Calu3 (cell line): ENCODE measurements at regions not wholly inside any gene's neighbourhood (a gene's known extent, or its start where the extent isn't known, plus 50 kb on each side); places are given as distances from the start of the nearest gene placed in this dataset.
"Not testable (repeated sequence)": the region's sequence is repeated elsewhere in the genome, so short reads cannot be mapped to it uniquely, and the experiment has no call there.

Experiments
- BruUV-seq: library from RNA; stranded (reverse); fragments of 400-500 nt; replicated peaks from 2 replicates; lab custom pipeline; 2021; lab: Mats Ljungman, UMichigan
- CTCF ChIA-PET: fragments of 300-600 bp; sonication (Branson Sonifier 250); formaldehyde crosslinking; loops from one replicate; lab custom pipeline; 2022; ENCODE audit warnings: antibody characterized with exemption; lab: Charles Lee
- DNase-seq: peaks from one replicate; pipeline ENCODE4 v3.0.0; 2022
- H3K27ac Mint-ChIP-seq: one replicate; pipeline ENCODE4 v1.8.0; 2022; ENCODE audit warnings: mixed read lengths; ENCODE audit not compliant: unreplicated experiment
- H3K27me3 Mint-ChIP-seq: one replicate; pipeline ENCODE4 v1.8.0; 2022; ENCODE audit warnings: mixed read lengths; ENCODE audit not compliant: unreplicated experiment
- H3K36me3 Mint-ChIP-seq: one replicate; pipeline ENCODE4 v1.8.0; 2022; ENCODE audit warnings: mild to moderate bottlenecking, moderate library complexity, mixed read lengths; ENCODE audit not compliant: insufficient read depth, unreplicated experiment
- H3K4me1 Mint-ChIP-seq: one replicate; pipeline ENCODE4 v1.8.0; 2022; ENCODE audit warnings: mild to moderate bottlenecking, low read depth, mixed read lengths; ENCODE audit not compliant: unreplicated experiment
- H3K4me3 Mint-ChIP-seq: one replicate; pipeline ENCODE4 v1.8.0; 2022; ENCODE audit warnings: mild to moderate bottlenecking, low read depth, moderate library complexity, mixed read lengths; ENCODE audit not compliant: unreplicated experiment
- H3K9me3 Mint-ChIP-seq: one replicate; pipeline ENCODE4 v1.8.0; 2022; ENCODE audit warnings: low read depth, mixed read lengths; ENCODE audit not compliant: unreplicated experiment
- CTCF ChIP-seq: fragments of 200-600 bp; IDR thresholded peaks from one replicate; pipeline ENCODE4 v1.8.0; 2022; ENCODE audit warnings: antibody characterized with exemption; ENCODE audit not compliant: unreplicated experiment
- intact Hi-C: fragments of 100-400 bp; cut with micrococcal nuclease; formaldehyde crosslinking; loops from one replicate; pipeline ENCODE4 v1.10.0; 2022; ENCODE audit not compliant: unreplicated experiment

GRCh38 chr9:2536511-2536910 lies 85.1 kb upstream of the VLDLR start:
- CTCF ChIA-PET, result no interaction called here

GRCh38 chr9:2545881-2546490 lies 75.6 kb upstream of the VLDLR start:
- H3K9me3 Mint-ChIP-seq, result peaks cover 2% of the 10 kb centered on the region
- no peaks in the 10 kb centered on the region for H3K36me3 Mint-ChIP-seq
- TF ChIP-seq CTCF, result no peak
- H3K27me3 Mint-ChIP-seq, result no peaks in the 10 kb centered on the region
- peaks cover 7% of the 10 kb centered on the region for H3K4me1 Mint-ChIP-seq
- intact Hi-C loops, result no loop called here
- DNase-seq, result no peak
- H3K27ac Mint-ChIP-seq, result no peak overlapping the region
- BruUV-seq, result no TSS peak
- no peak overlapping the region for H3K4me3 Mint-ChIP-seq
- CTCF ChIA-PET, result no interaction called here

More at GRCh38 chr9:2536511-2536910, 85.1 kb upstream of the VLDLR start:
- no peaks in the 10 kb centered on the region for H3K27me3 Mint-ChIP-seq
- H3K4me1 Mint-ChIP-seq, result no peaks in the 10 kb centered on the region
- intact Hi-C loops, result no loop called here
- no peaks in the 10 kb centered on the region for H3K36me3 Mint-ChIP-seq
- H3K9me3 Mint-ChIP-seq, result no peaks in the 10 kb centered on the region
- no peak for DNase-seq
- BruUV-seq, result no TSS peak
- no peak for TF ChIP-seq CTCF
- no peak overlapping the region for H3K27ac Mint-ChIP-seq
- no peak overlapping the region for H3K4me3 Mint-ChIP-seq

- Mint-ChIP-seq H3K4me1 (peaks cover 30% of the 10 kb centered on the region), H3K27ac (peak overlapping the region; percentile 27)
- BruUV-seq, H3K4me3 Mint-ChIP-seq, H3K27me3 Mint-ChIP-seq, H3K9me3 Mint-ChIP-seq, H3K36me3 Mint-ChIP-seq, CTCF ChIA-PET, intact Hi-C loops: not testable (repeated sequence)
- DNase-seq, result peak; percentile 51
Observed at GRCh38 chr9:2555899-2556600, 65.5 kb upstream of the VLDLR start.

GRCh38 chr9:2557693-2558092 lies 63.9 kb upstream of the VLDLR start:
- intact Hi-C loops, result no loop called here
- Mint-ChIP-seq H3K27ac (no peak overlapping the region), H3K4me3 (no peak overlapping the region), H3K4me1 (peaks cover 30% of the 10 kb centered on the region), H3K27me3 (no peaks in the 10 kb centered on the region), H3K36me3 (no peaks in the 10 kb centered on the region), H3K9me3 (no peaks in the 10 kb centered on the region)
- TF ChIP-seq CTCF, result no peak
- CTCF ChIA-PET, result no interaction called here
- DNase-seq, result no peak
- BruUV-seq, result no TSS peak
